NB4 (cell line): ENCODE measurements at regions not wholly inside any gene's neighbourhood (a gene's known extent, or its start where the extent isn't known, plus 50 kb on each side); places are given as distances from the start of the nearest gene placed in this dataset.

ENCODE experiments used
- MYC ChIP-seq: IDR thresholded peaks from 2 replicates; pipeline ENCODE4 v1.6.1; 2011; ENCODE audit warnings: low read depth, low read length
- POLR2A ChIP-seq: IDR thresholded peaks from 2 replicates; pipeline ENCODE4 v1.6.1; 2011; ENCODE audit warnings: mild to moderate bottlenecking; ENCODE audit not compliant: insufficient read length; ENCODE audit errors: extremely low read depth
- TF ChIP-seq, protein P1 (sequence below): IDR thresholded peaks from one replicate; pipeline ENCODE4 v1.5.1; 2012; ENCODE audit warnings: low read depth, low read length

GRCh38 chr19:31543456-31543855, 194.2 kb upstream of the TSHZ3 start:
- TF ChIP-seq, protein P1, sequence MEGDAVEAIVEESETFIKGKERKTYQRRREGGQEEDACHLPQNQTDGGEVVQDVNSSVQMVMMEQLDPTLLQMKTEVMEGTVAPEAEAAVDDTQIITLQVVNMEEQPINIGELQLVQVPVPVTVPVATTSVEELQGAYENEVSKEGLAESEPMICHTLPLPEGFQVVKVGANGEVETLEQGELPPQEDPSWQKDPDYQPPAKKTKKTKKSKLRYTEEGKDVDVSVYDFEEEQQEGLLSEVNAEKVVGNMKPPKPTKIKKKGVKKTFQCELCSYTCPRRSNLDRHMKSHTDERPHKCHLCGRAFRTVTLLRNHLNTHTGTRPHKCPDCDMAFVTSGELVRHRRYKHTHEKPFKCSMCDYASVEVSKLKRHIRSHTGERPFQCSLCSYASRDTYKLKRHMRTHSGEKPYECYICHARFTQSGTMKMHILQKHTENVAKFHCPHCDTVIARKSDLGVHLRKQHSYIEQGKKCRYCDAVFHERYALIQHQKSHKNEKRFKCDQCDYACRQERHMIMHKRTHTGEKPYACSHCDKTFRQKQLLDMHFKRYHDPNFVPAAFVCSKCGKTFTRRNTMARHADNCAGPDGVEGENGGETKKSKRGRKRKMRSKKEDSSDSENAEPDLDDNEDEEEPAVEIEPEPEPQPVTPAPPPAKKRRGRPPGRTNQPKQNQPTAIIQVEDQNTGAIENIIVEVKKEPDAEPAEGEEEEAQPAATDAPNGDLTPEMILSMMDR, result no peak
- no peak for TF ChIP-seq POLR2A
- TF ChIP-seq MYC, result no peak
